ENCODE measurements at regions not wholly inside any gene's neighbourhood (a gene's known extent, or its start where the extent isn't known, plus 50 kb on each side); places are given as distances from the start of the nearest gene placed in this dataset.

DNA sequence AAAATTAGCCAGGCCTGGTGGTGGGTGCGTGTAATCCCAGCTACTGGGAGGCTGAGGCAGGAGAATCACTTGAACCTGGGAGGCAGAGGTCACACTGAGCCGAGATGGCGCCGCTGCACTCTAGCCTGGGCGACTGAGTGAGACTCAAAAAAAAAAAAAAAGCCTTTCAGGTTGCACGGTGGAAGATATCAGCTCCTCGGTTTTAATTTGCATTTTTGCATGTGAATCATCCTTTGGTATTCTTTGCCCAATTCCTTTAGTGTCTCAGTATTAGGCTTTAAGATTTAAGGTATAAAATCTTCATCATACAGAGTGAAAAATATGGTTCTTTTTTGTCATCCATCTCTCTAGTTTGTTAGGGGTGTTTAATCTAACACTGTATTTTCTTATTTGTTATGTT lies 173.6 kb upstream of the S1PR3 start:
- TF ChIP-seq, protein P1, sequence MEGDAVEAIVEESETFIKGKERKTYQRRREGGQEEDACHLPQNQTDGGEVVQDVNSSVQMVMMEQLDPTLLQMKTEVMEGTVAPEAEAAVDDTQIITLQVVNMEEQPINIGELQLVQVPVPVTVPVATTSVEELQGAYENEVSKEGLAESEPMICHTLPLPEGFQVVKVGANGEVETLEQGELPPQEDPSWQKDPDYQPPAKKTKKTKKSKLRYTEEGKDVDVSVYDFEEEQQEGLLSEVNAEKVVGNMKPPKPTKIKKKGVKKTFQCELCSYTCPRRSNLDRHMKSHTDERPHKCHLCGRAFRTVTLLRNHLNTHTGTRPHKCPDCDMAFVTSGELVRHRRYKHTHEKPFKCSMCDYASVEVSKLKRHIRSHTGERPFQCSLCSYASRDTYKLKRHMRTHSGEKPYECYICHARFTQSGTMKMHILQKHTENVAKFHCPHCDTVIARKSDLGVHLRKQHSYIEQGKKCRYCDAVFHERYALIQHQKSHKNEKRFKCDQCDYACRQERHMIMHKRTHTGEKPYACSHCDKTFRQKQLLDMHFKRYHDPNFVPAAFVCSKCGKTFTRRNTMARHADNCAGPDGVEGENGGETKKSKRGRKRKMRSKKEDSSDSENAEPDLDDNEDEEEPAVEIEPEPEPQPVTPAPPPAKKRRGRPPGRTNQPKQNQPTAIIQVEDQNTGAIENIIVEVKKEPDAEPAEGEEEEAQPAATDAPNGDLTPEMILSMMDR (IDR thresholded peaks at IDR 0.05; ENCODE audit: insufficient read depth, low read depth, low read length, missing control alignments): no peak

GRCh38 chr9:88818495-88819201 lies 172.6 kb upstream of the S1PR3 start:
- DNase-seq (ENCODE audit: low read depth): no peak
- H3K4me3 ChIP-seq (ENCODE audit: low read depth, low read length): no peak overlapping the region
- TF ChIP-seq, protein P1 (IDR thresholded peaks at IDR 0.05; ENCODE audit: insufficient read depth, low read depth, low read length, missing control alignments): no peak

More for the DNA sequence above, 173.6 kb upstream of the S1PR3 start:
- no peak overlapping the region for H3K4me3 ChIP-seq (ENCODE audit: low read depth, low read length)
- DNase-seq (ENCODE audit: low read depth): no peak

DNA sequence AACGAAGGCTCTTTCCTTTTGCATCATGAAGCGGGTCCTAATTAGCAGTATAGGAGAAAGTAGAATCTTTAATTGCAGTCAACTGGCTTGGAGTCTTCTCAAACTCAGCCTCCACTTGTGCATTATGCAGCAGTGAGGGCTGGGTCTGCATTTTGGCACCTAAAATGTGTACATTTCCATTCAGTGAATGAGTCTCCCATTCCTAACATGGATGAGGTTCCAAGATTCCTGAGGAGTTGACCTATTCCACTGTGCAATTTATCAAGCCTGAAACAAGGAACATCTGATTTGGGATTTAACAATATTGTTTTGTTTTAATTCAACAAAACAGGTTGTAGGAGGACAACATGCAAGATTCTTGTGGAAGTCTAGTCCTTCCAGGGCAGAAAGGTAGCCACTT lies 171.8 kb upstream of the S1PR3 start:
- TF ChIP-seq, protein P1 (IDR thresholded peaks at IDR 0.05; ENCODE audit: insufficient read depth, low read depth, low read length, missing control alignments): no peak
- no peak for DNase-seq (ENCODE audit: low read depth)
- no peak overlapping the region for H3K4me3 ChIP-seq (ENCODE audit: low read depth, low read length)

- TF ChIP-seq, protein P1 (IDR thresholded peaks at IDR 0.05; ENCODE audit: insufficient read depth, low read depth, low read length, missing control alignments): no peak
- no peak for DNase-seq (ENCODE audit: low read depth)
- no peak overlapping the region for H3K4me3 ChIP-seq (ENCODE audit: low read depth, low read length)
Observed at GRCh38 chr9:88820055-88820454, 171.2 kb upstream of the S1PR3 start.

- H3K4me3 ChIP-seq (ENCODE audit: low read depth, low read length): no peak overlapping the region
- TF ChIP-seq, protein P1 (IDR thresholded peaks at IDR 0.05; ENCODE audit: insufficient read depth, low read depth, low read length, missing control alignments): no peak
- DNase-seq (ENCODE audit: low read depth): no peak
Observed at GRCh38 chr9:88821033-88821745, 170.1 kb upstream of the S1PR3 start.

- H3K4me3 ChIP-seq (ENCODE audit: low read depth, low read length): no peak overlapping the region
- no peak for DNase-seq (ENCODE audit: low read depth)
- TF ChIP-seq, protein P1 (IDR thresholded peaks at IDR 0.05; ENCODE audit: insufficient read depth, low read depth, low read length, missing control alignments): no peak
Observed at GRCh38 chr9:88821746-88822106, 169.5 kb upstream of the S1PR3 start.

Data from GM12865 (cell line).